Thymus (tissue), 11 donors: ENCODE measurements at regions not wholly inside any gene's neighbourhood (a gene's known extent, or its start where the extent isn't known, plus 50 kb on each side); places are given as distances from the start of the nearest gene placed in this dataset.

ENCODE experiments used
- DNase-seq, 9 donors: peaks; one replicate each; pipeline ENCODE4 v3.0.0-alpha.2; 2013; ENCODE audit warnings: low spot score in 9 of 9, low read depth in 6 of 9, missing footprints in 1 of 9
- H3K27ac ChIP-seq, 2 donors: one replicate each; pipeline ENCODE4 v1.5.1; 2013; ENCODE audit warnings: control low read depth in 1 of 2, low read depth in 1 of 2, low read length in 1 of 2, mild to moderate bottlenecking in 1 of 2, moderate library complexity in 1 of 2
- H3K27me3 ChIP-seq, 2 donors: one replicate each; pipeline ENCODE4 v1.5.1; 2013; ENCODE audit warnings: low read length in 1 of 2; ENCODE audit not compliant: control insufficient read depth in 2 of 2, insufficient read depth in 1 of 2
- H3K36me3 ChIP-seq, 2 donors: one replicate each; pipeline ENCODE4 v1.5.1; 2013; ENCODE audit warnings: low read length in 1 of 2, mild to moderate bottlenecking in 1 of 2, moderate library complexity in 1 of 2; ENCODE audit not compliant: control insufficient read depth in 2 of 2, insufficient read depth in 2 of 2
- H3K4me1 ChIP-seq, 2 donors: one replicate each; pipeline ENCODE4 v1.5.1; 2013; ENCODE audit warnings: low read length in 2 of 2; ENCODE audit not compliant: control insufficient read depth in 2 of 2, insufficient read depth in 2 of 2
- H3K4me3 ChIP-seq, 2 donors: one replicate each; pipeline ENCODE4 v1.5.1; 2013; ENCODE audit warnings: low read length in 2 of 2, control low read depth in 1 of 2, mild to moderate bottlenecking in 1 of 2
- H3K9me3 ChIP-seq, 2 donors: one replicate each; pipeline ENCODE4 v1.5.1; 2013; ENCODE audit warnings: low read length in 1 of 2, mild to moderate bottlenecking in 1 of 2; ENCODE audit not compliant: control insufficient read depth in 2 of 2, insufficient read depth in 1 of 2
- WGBS: extraction: QIAGEN DNeasy Blood & Tissue Kit; methylation state at CpG from one replicate; pipeline ENCODE4 v1.1.7; 2013; 5-methylcytosine and 5-hydroxymethylcytosine counted together
- donor health status: healthy.

DNA sequence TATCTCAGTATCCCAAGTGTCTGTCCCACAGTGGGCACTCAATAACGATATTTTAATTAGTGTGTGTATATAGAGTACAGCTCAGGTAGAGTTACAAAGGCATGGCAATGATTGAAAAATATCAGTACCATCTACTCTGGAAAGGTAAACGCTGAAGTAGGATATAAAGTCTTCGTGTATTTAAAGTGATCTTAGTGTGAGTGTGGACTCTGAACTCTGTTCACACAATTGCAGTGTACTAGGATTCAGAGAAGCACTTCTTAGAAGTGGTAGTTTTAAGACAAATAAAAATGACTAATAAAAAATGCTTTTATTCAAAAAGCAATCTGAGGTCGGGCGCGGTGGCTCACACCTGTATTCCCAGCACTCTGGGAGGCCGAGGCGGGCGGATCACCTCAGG lies 62.9 kb upstream of the RAP2B start:
- H3K9me3 ChIP-seq = no peaks in the 10 kb centered on the region
- H3K4me1 ChIP-seq = no peaks in the 10 kb centered on the region
- no peak overlapping the region for H3K27ac ChIP-seq
- no peak overlapping the region for H3K4me3 ChIP-seq
- WGBS = 97% methylated on average over 9 of the region's 9 CpGs
- H3K27me3 ChIP-seq = no peaks in the 10 kb centered on the region
- DNase-seq = no peak
- H3K36me3 ChIP-seq = no peaks in the 10 kb centered on the region

GRCh38 chr3:153103406-153103945 lies 58.5 kb upstream of the RAP2B start:
- H3K9me3 ChIP-seq = no peaks in the 10 kb centered on the region
- H3K4me3 ChIP-seq = no peak overlapping the region
- no peak overlapping the region for H3K27ac ChIP-seq
- no peaks in the 10 kb centered on the region for H3K4me1 ChIP-seq
- no peaks in the 10 kb centered on the region for H3K36me3 ChIP-seq
- DNase-seq = no peak
- WGBS = 88% methylated on average over 2 of the region's 2 CpGs
- no peaks in the 10 kb centered on the region for H3K27me3 ChIP-seq

DNA sequence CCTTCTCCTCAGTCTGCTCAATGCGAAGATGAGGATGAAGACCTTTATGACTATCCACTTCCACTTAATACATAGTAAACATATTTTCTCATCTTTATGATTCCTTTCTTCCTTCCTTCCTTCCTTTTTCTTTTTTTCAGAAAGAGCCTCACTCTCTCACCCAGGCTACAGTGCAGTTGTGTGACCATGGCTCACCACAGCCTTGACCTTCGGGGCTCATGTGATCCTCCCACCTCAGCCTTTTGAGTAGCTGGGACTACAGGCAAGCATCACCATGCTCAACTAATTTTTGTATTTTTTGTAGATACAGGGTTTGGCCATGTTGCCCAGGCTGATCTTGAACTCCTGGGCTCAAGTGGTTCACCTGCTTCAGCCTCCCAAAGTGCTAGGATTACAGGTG lies 52.0 kb upstream of the RAP2B start:
- 97% methylated on average over 2 of the region's 2 CpGs for WGBS
- Histone ChIP-seq H3K4me1 (no peaks in the 10 kb centered on the region), H3K27ac (no peak overlapping the region), H3K4me3 (no peak overlapping the region), H3K9me3 (peaks cover 0 to 7% of the 10 kb centered on the region in 2 donors), H3K27me3 (no peaks in the 10 kb centered on the region), H3K36me3 (no peaks in the 10 kb centered on the region)
- no peak for DNase-seq

DNA sequence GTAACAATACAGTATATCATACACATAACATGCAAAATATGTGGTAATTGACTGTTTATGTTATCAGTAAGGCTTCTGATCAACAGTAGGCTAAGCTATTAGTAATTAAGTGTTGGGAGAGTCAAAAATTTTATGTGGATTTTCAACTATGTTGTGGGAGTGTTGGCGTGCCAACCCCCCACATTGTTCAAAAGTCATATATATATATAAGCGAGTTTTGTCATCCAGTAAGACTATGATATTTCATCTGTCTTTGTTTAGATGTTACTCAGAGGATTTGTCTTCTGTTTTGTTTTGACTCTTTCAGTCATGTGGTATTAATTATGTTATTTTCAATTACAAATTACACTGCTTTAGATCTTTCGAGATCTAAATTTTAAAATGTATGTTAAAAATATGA lies 51.0 kb upstream of the RAP2B start:
- Histone ChIP-seq H3K27ac (no peak overlapping the region), H3K9me3 (peaks cover 0 to 7% of the 10 kb centered on the region in 2 donors), H3K27me3 (no peaks in the 10 kb centered on the region), H3K4me3 (no peak overlapping the region), H3K4me1 (no peaks in the 10 kb centered on the region), H3K36me3 (no peaks in the 10 kb centered on the region)
- no peak for DNase-seq
- 98% methylated on average over 3 of the region's 3 CpGs for WGBS
